GM12878 (cell line): ENCODE measurements at regions not wholly inside any gene's neighbourhood (a gene's known extent, or its start where the extent isn't known, plus 50 kb on each side); places are given as distances from the start of the nearest gene placed in this dataset.

Source experiments
- ATAC-seq: fragments of 200-7000 bp; cut with Tn5 transposase; 3 replicates; pipeline ENCODE4 v1.9.1; 2020; ENCODE audit warnings: mild to moderate bottlenecking, moderate library complexity
- BruUV-seq: library from RNA; stranded (reverse); fragments of 400-500 nt; replicated peaks from 2 replicates; lab custom pipeline; 2021; lab: Mats Ljungman, UMichigan
- CTCF ChIA-PET: fragments of 300-600 bp; sonication (Branson Sonifier 250); formaldehyde crosslinking; extraction: SDS; loops from one replicate; lab custom pipeline; 2021; ENCODE audit warnings: inconsistent platforms; lab: Yijun Ruan, JAX
- POLR2A ChIA-PET: fragments of 350-600 bp; formaldehyde crosslinking; extraction: SDS; loops from one replicate; lab custom pipeline; 2021; ENCODE audit warnings: inconsistent platforms; lab: Charles Lee
- RAD21 ChIA-PET: fragments of 300-600 bp; sonication (Branson Sonifier 250); formaldehyde crosslinking; loops from one replicate; lab custom pipeline; 2023; ENCODE audit warnings: antibody characterized with exemption; ENCODE audit not compliant: unreplicated experiment; lab: Charles Lee
- SMC1A ChIA-PET: fragments of 300-600 bp; sonication (Branson Sonifier 250); formaldehyde crosslinking; loops from one replicate; lab custom pipeline; 2023; ENCODE audit not compliant: unreplicated experiment, uncharacterized antibody; lab: Charles Lee
- DNase-seq: peaks from one replicate; pipeline ENCODE4 v3.0.0-alpha.2; 2011; ENCODE audit warnings: low read depth, low spot score
- FAIRE-seq: peaks from 3 replicates; lab custom pipeline; 2011; peaks lifted over from hg19 to GRCh38; lab: Jason Lieb, UNC
- H2AFZ ChIP-seq: 2 replicates; pipeline ENCODE4 v1.6.0; 2011; ENCODE audit warnings: low read depth, low read length, control low read depth; ENCODE audit not compliant: control insufficient read depth
- H3K27ac ChIP-seq: 2 replicates; pipeline ENCODE4 v1.5.1; 2011; ENCODE audit warnings: control low read depth; ENCODE audit not compliant: control insufficient read depth, insufficient read depth
- H3K27me3 ChIP-seq, 2 experiments: replicated peaks in 1 of 2; 2 replicates each; pipeline versions ENCODE4 v1.6.0 to v1.6.1; 2011; ENCODE audit warnings: low read length in 1 of 2; ENCODE audit not compliant: control insufficient read depth in 2 of 2, insufficient read depth in 2 of 2
- H3K36me3 ChIP-seq, 2 experiments: 2 replicates each; pipeline ENCODE4 v1.5.1; 2011; ENCODE audit warnings: low read length in 1 of 2; ENCODE audit not compliant: control insufficient read depth in 2 of 2, insufficient read depth in 2 of 2
- H3K4me1 ChIP-seq: 2 replicates; pipeline ENCODE4 v1.6.1; 2011; ENCODE audit warnings: mild to moderate bottlenecking, low read length, moderate library complexity, mixed read lengths; ENCODE audit not compliant: control insufficient read depth, insufficient read depth
- H3K4me2 ChIP-seq: 2 replicates; pipeline ENCODE4 v1.6.0; 2011; ENCODE audit warnings: control low read depth; ENCODE audit not compliant: control insufficient read depth, insufficient read depth
- H3K4me3 ChIP-seq: fragments of 200-600 bp; sonication (generic); 2 replicates; pipeline ENCODE4 v1.5.1; 2016
- H3K79me2 ChIP-seq: 2 replicates; pipeline ENCODE4 v1.6.0; 2011; ENCODE audit warnings: low read length; ENCODE audit not compliant: control insufficient read depth, insufficient read depth
- H3K9ac ChIP-seq: 2 replicates; pipeline ENCODE4 v1.8.0; 2011; ENCODE audit warnings: low read length, control low read depth, mixed read lengths; ENCODE audit not compliant: control insufficient read depth, insufficient read depth
- H3K9me3 ChIP-seq: replicated peaks from 3 replicates; pipeline ENCODE4 v1.5.1; 2011; ENCODE audit warnings: mild to moderate bottlenecking, low read length; ENCODE audit not compliant: control insufficient read depth, insufficient read depth
- H4K20me1 ChIP-seq: 2 replicates; pipeline ENCODE4 v1.6.0; 2011; ENCODE audit not compliant: control insufficient read depth, insufficient read depth
- CBX3 ChIP-seq: fragments of 200-600 bp; sonication (generic); IDR thresholded peaks from 2 replicates; pipeline ENCODE4 v1.6.1; 2016; ENCODE audit warnings: low read depth, borderline replicate concordance
- CHD4 ChIP-seq: fragments of 200-600 bp; sonication (generic); IDR thresholded peaks from 2 replicates; pipeline ENCODE4 v1.6.1; 2016; ENCODE audit warnings: mild to moderate bottlenecking
- HDAC2 ChIP-seq: fragments of 200-600 bp; sonication (generic); IDR thresholded peaks from 2 replicates; pipeline ENCODE4 v1.6.1; 2017
- NRF1 ChIP-seq: conservative IDR thresholded peaks from 2 replicates; pipeline ENCODE4 v1.6.1; 2011; ENCODE audit warnings: mild to moderate bottlenecking, low read depth, low read length, improper control_type of control experiment
- PKNOX1 ChIP-seq: fragments of 450-650 bp; IDR thresholded peaks from 2 replicates; pipeline ENCODE4 v1.6.1; 2016; ENCODE audit warnings: mild to moderate bottlenecking
- TCF7 ChIP-seq: IDR thresholded peaks from 2 replicates; pipeline ENCODE4 v1.6.1; 2014; ENCODE audit warnings: antibody characterized with exemption, borderline replicate concordance
- WRNIP1 ChIP-seq: IDR thresholded peaks from 2 replicates; pipeline ENCODE4 v1.6.1; 2011; ENCODE audit warnings: low read depth, low read length, improper control_type of control experiment, borderline replicate concordance
- ZNF687 ChIP-seq: fragments of 450-650 bp; IDR thresholded peaks from 2 replicates; pipeline ENCODE4 v1.6.1; 2017; ENCODE audit warnings: mild to moderate bottlenecking, moderate library complexity
- WGBS: methylation state at CpG from one replicate; pipeline ENCODE4 v1.1.6; 2016; ENCODE audit warnings: low lambda C conversion rate; ENCODE audit not compliant: insufficient replicate concordance, insufficient coverage; ENCODE audit errors: missing lambda C conversion rate; 5-methylcytosine and 5-hydroxymethylcytosine counted together
- in situ Hi-C: fragments of 300-500 bp; cut with MboI; formaldehyde crosslinking; loops from 9 replicates; pipeline ENCODE4 v1.14.3; 2018; ENCODE audit warnings: mixed read lengths
- intact Hi-C: fragments of 100-400 bp; cut with micrococcal nuclease; formaldehyde crosslinking; loops from one replicate; pipeline ENCODE4 v1.14.2; 2022; ENCODE audit not compliant: unreplicated experiment

- in situ Hi-C loops (no loop called here), intact Hi-C loops (no loop called here)
- Histone ChIP-seq H3K4me1 (no peaks in the 10 kb centered on the region), H3K79me2 (no peaks in the 10 kb centered on the region), H3K4me2 (no peak overlapping the region), H2AFZ (no peak overlapping the region), H3K4me3 (no peak overlapping the region), H3K9me3 (no peaks in the 10 kb centered on the region), H4K20me1 (no peaks in the 10 kb centered on the region), H3K9ac (no peak overlapping the region), H3K27ac (no peak overlapping the region), H3K36me3 (no peaks in the 10 kb centered on the region), H3K27me3 (no peaks in the 10 kb centered on the region)
- no peak for ATAC-seq
- SMC1A ChIA-PET: no interaction called here
- POLR2A ChIA-PET: no interaction called here
- DNase-seq: no peak
- 0% methylated on average over 1 of the region's 1 CpG for WGBS
- TF ChIP-seq CBX3 (no peak), NRF1 (no peak)
- no TSS peak for BruUV-seq
- RAD21 ChIA-PET: no interaction called here
- FAIRE-seq: no peak
- CTCF ChIA-PET: no interaction called here
Measured at GRCh38 chr5:105885266-105885665, 1785.5 kb downstream of the EFNA5 start.

GRCh38 chr5:105882956-105883481 lies 1787.7 kb downstream of the EFNA5 start:
- ChIA-PET RAD21 (no interaction called here), SMC1A (interaction anchor here (0.6 kb wide), 1 partner anchor 74 kb away, joined by 3 read pairs; no protein-coding TSS in a partner anchor), CTCF (interaction anchor here (1.3 kb wide), 1 partner anchor 13 kb away, joined by 3 read pairs; no protein-coding TSS in a partner anchor), POLR2A (interaction anchor here (0.7 kb wide), 1 partner anchor 348 kb away, joined by 3 read pairs; no protein-coding TSS in a partner anchor)
- TF ChIP-seq PKNOX1: no peak
- no peak for TF ChIP-seq TCF7
- TF ChIP-seq CHD4: no peak
- no peak for TF ChIP-seq HDAC2
- no peak for TF ChIP-seq ZNF687
- no peak for TF ChIP-seq WRNIP1
- TF ChIP-seq CBX3: no peak
- no peak for DNase-seq
- Histone ChIP-seq H3K4me1 (no peaks in the 10 kb centered on the region), H3K27ac (no peak overlapping the region), H3K79me2 (no peaks in the 10 kb centered on the region), H3K9ac (no peak overlapping the region), H3K9me3 (no peaks in the 10 kb centered on the region), H3K4me2 (no peak overlapping the region), H3K36me3 (no peaks in the 10 kb centered on the region), H2AFZ (no peak overlapping the region), H4K20me1 (no peaks in the 10 kb centered on the region), H3K4me3 (no peak overlapping the region), H3K27me3 (no peaks in the 10 kb centered on the region)
- in situ Hi-C loops (no loop called here), intact Hi-C loops (no loop called here)
- no peak for ATAC-seq
- BruUV-seq: no TSS peak
- no peak for FAIRE-seq
- WGBS: 40% methylated on average over 4 of the region's 4 CpGs
